Keratinocyte (primary cell): ENCODE measurements at regions not wholly inside any gene's neighbourhood (a gene's known extent, or its start where the extent isn't known, plus 50 kb on each side); places are given as distances from the start of the nearest gene placed in this dataset.

Experiments used
- DNase-seq: peaks from one replicate; pipeline ENCODE4 v3.0.0-alpha.2; 2011; ENCODE audit warnings: low read depth, missing footprints, low spot score
- FAIRE-seq: peaks from 2 replicates; lab custom pipeline; 2011; peaks lifted over from hg19 to GRCh38; lab: Jason Lieb, UNC
- H2AFZ ChIP-seq: 2 replicates; pipeline ENCODE4 v1.6.0; 2012; ENCODE audit warnings: low read length, control low read depth, inconsistent platforms; ENCODE audit not compliant: control insufficient read depth
- H3K27ac ChIP-seq: 2 replicates; pipeline ENCODE4 v1.5.1; 2011; ENCODE audit warnings: low read length; ENCODE audit not compliant: control insufficient read depth, insufficient read depth
- H3K27me3 ChIP-seq: 3 replicates; pipeline ENCODE4 v1.6.0; 2011; ENCODE audit warnings: low read length; ENCODE audit not compliant: control insufficient read depth, insufficient read depth; ENCODE audit errors: extremely low read depth
- H3K36me3 ChIP-seq, 2 experiments: 2 replicates in 1 of 2; 3 replicates in 1 of 2; pipeline ENCODE4 v1.5.1; 2011; ENCODE audit warnings: low read length in 2 of 2, mild to moderate bottlenecking in 1 of 2; ENCODE audit not compliant: control insufficient read depth in 2 of 2, insufficient read depth in 2 of 2; ENCODE audit errors: extremely low read depth in 1 of 2
- H3K4me1 ChIP-seq: 3 replicates; pipeline ENCODE4 v1.5.1; 2011; ENCODE audit warnings: low read length; ENCODE audit not compliant: control insufficient read depth, insufficient read depth; ENCODE audit errors: extremely low read depth
- H3K4me2 ChIP-seq: 3 replicates; pipeline ENCODE4 v1.6.0; 2011; ENCODE audit warnings: low read depth, low read length; ENCODE audit not compliant: control insufficient read depth, insufficient read depth; ENCODE audit errors: extremely low read depth
- H3K4me3 ChIP-seq, 3 experiments: fragments of 200-600 bp in 1 of 3; sonication (generic) in 1 of 3; 2 replicates in 2 of 3; 3 replicates in 1 of 3; pipeline ENCODE4 v1.5.1; 2011 to 2016; ENCODE audit warnings: low read length in 3 of 3, mild to moderate bottlenecking in 3 of 3, control low read depth in 2 of 3, inconsistent platforms in 1 of 3, low read depth in 1 of 3, mixed read lengths in 1 of 3, mixed run types in 1 of 3, moderate library complexity in 1 of 3; ENCODE audit not compliant: control insufficient read depth in 2 of 3, insufficient read depth in 2 of 3; ENCODE audit errors: extremely low read depth in 1 of 3
- H3K79me2 ChIP-seq: 2 replicates; pipeline ENCODE4 v1.6.0; 2012; ENCODE audit warnings: low read length; ENCODE audit not compliant: control insufficient read depth, insufficient read depth
- H3K9ac ChIP-seq: 3 replicates; pipeline ENCODE4 v1.6.0; 2011; ENCODE audit warnings: low read length; ENCODE audit not compliant: control insufficient read depth, insufficient read depth; ENCODE audit errors: extremely low read depth
- H3K9me1 ChIP-seq: 3 replicates; pipeline ENCODE4 v1.6.0; 2011; ENCODE audit warnings: low read length; ENCODE audit not compliant: control insufficient read depth, insufficient read depth; ENCODE audit errors: extremely low read depth
- H3K9me3 ChIP-seq: 2 replicates; pipeline ENCODE4 v1.5.1; 2012; ENCODE audit warnings: low read depth, low read length; ENCODE audit not compliant: control insufficient read depth
- H4K20me1 ChIP-seq: 3 replicates; pipeline ENCODE4 v1.6.0; 2011; ENCODE audit warnings: low read length; ENCODE audit not compliant: control insufficient read depth, insufficient read depth; ENCODE audit errors: extremely low read depth
- CTCF ChIP-seq, 3 experiments: IDR thresholded peaks in 1 of 3; conservative IDR thresholded peaks in 1 of 3; optimal IDR thresholded peaks in 1 of 3; 2 replicates in 2 of 3; 3 replicates in 1 of 3; pipeline versions ENCODE3 to v1.5.1; 2011; ENCODE audit warnings: low read length in 3 of 3, mild to moderate bottlenecking in 3 of 3, moderate library complexity in 2 of 3, control low read depth in 1 of 3, inconsistent platforms in 1 of 3; ENCODE audit not compliant: insufficient read depth in 2 of 3; ENCODE audit errors: extremely low read depth in 1 of 3
- EZH2 ChIP-seq: IDR thresholded peaks from one replicate; pipeline ENCODE4 v1.6.1; 2012; ENCODE audit warnings: inconsistent platforms, mild to moderate bottlenecking, low read length, moderate library complexity
- dilution Hi-C: fragments of 300-500 bp; cut with MboI; formaldehyde crosslinking; loops from one replicate; pipeline ENCODE4 v1.7.0; 2020; ENCODE audit warnings: low sequenced_read_pairs; ENCODE audit not compliant: extremely low pct_ligation_motif_present

- dilution Hi-C loops = no loop called here
Observed at GRCh38 chr11:134544095-134544815, 132.2 kb upstream of the B3GAT1 start.

DNA sequence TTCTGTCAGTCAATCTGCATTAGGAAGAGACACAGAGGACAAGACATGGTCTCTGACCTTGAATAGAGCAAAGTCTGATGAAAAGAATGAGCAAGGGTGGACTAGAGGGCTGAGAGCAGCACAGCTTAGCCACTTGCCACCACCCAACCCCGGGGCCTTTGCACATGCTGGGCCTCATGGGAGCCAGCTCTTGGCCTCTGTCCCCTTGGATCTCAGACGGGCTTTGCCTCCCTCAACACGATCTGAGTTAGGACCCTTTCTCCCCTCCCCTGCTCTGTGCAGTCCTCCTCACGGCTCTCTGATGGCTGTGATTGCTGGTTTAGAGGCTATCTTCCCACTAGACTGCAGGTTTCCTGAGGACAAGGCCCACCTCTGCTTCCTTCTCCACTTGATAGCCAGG lies 131.6 kb upstream of the B3GAT1 start:
- Histone ChIP-seq H3K9me3 (peaks cover 1% of the 10 kb centered on the region), H3K27ac (no peak overlapping the region), H3K4me3 (no peak overlapping the region), H4K20me1 (no peaks in the 10 kb centered on the region), H2AFZ (no peak overlapping the region), H3K79me2 (no peaks in the 10 kb centered on the region), H3K4me1 (no peaks in the 10 kb centered on the region), H3K9ac (no peak overlapping the region), H3K4me2 (no peak overlapping the region), H3K27me3 (no peaks in the 10 kb centered on the region), H3K36me3 (no peaks in the 10 kb centered on the region), H3K9me1 (no peaks in the 10 kb centered on the region)
- DNase-seq (no peak), FAIRE-seq (no peak)
- dilution Hi-C loops = no loop called here
- TF ChIP-seq EZH2 = no peak
- TF ChIP-seq CTCF (optimal IDR thresholded peaks at IDR 0.05 in 1 of 3, IDR thresholded peaks at IDR 0.05 in 1 of 3, conservative IDR thresholded peaks at IDR 0.05 in 1 of 3; ENCODE audit: extremely low read depth in 1 of 3, insufficient read depth in 2 of 3, low read length in 3 of 3) = no peak

More at GRCh38 chr11:134544095-134544815, 132.2 kb upstream of the B3GAT1 start:
- Histone ChIP-seq H4K20me1 (no peaks in the 10 kb centered on the region), H3K79me2 (no peaks in the 10 kb centered on the region), H3K27me3 (no peaks in the 10 kb centered on the region), H3K27ac (no peak overlapping the region), H3K9ac (no peak overlapping the region), H3K9me1 (no peaks in the 10 kb centered on the region), H3K36me3 (no peaks in the 10 kb centered on the region), H3K4me2 (no peak overlapping the region), H2AFZ (no peak overlapping the region), H3K4me1 (no peaks in the 10 kb centered on the region), H3K4me3 (no peak overlapping the region), H3K9me3 (peaks cover 1% of the 10 kb centered on the region)
- no peak for FAIRE-seq
- TF ChIP-seq EZH2 (no peak), CTCF (optimal IDR thresholded peaks at IDR 0.05 in 1 of 3, IDR thresholded peaks at IDR 0.05 in 1 of 3, conservative IDR thresholded peaks at IDR 0.05 in 1 of 3; ENCODE audit: extremely low read depth in 1 of 3, insufficient read depth in 2 of 3, low read length in 3 of 3) (no peak)
- no peak for DNase-seq
